GM12872 (cell line): ENCODE measurements at regions not wholly inside any gene's neighbourhood (a gene's known extent, or its start where the extent isn't known, plus 50 kb on each side); places are given as distances from the start of the nearest gene placed in this dataset.

ENCODE experiments used
- CTCF ChIP-seq: IDR thresholded peaks from 3 replicates; pipeline ENCODE4 v1.5.1; 2011; ENCODE audit warnings: low read depth, mild to moderate bottlenecking, low read length, moderate library complexity; ENCODE audit not compliant: insufficient read depth

- no peak for TF ChIP-seq CTCF
Measured at GRCh38 chr22:23401111-23401909, 178.8 kb downstream of the IGLL1 start.

GRCh38 chr22:23400286-23400981, 179.7 kb downstream of the IGLL1 start:
- TF ChIP-seq CTCF, result no peak

GRCh38 chr22:23399367-23400285, 180.5 kb downstream of the IGLL1 start:
- TF ChIP-seq CTCF, result no peak

GRCh38 chr22:23398701-23399366, 181.3 kb downstream of the IGLL1 start:
- no peak for TF ChIP-seq CTCF

- TF ChIP-seq CTCF, result no peak
Measured at GRCh38 chr22:23397613-23398567, 182.2 kb downstream of the IGLL1 start.

- no peak for TF ChIP-seq CTCF
Measured at GRCh38 chr22:23397008-23397612, 183.0 kb downstream of the IGLL1 start.
